Kidney epithelial cell (primary cell): ENCODE measurements at regions not wholly inside any gene's neighbourhood (a gene's known extent, or its start where the extent isn't known, plus 50 kb on each side); places are given as distances from the start of the nearest gene placed in this dataset.

Experiments
- DNase-seq: peaks from one replicate; pipeline ENCODE4 v3.0.0-alpha.2; 2010; ENCODE audit warnings: low read depth
- H3K27me3 ChIP-seq: 2 replicates; pipeline ENCODE4 v1.6.0; 2011; ENCODE audit warnings: low read length; ENCODE audit not compliant: control insufficient read depth, insufficient read depth
- H3K36me3 ChIP-seq: 2 replicates; pipeline ENCODE4 v1.5.1; 2011; ENCODE audit warnings: low read length; ENCODE audit not compliant: control insufficient read depth, insufficient read depth
- H3K4me3 ChIP-seq: 2 replicates; pipeline ENCODE4 v1.5.1; 2011; ENCODE audit warnings: low read depth, mild to moderate bottlenecking, control low read depth, low read length
- TF ChIP-seq, protein P1 (sequence below): IDR thresholded peaks from 2 replicates; pipeline ENCODE4 v1.5.1; 2011; ENCODE audit warnings: mild to moderate bottlenecking, moderate library complexity, low read length, control low read depth, inconsistent platforms; ENCODE audit not compliant: insufficient read depth, poor library complexity, severe bottlenecking

DNA sequence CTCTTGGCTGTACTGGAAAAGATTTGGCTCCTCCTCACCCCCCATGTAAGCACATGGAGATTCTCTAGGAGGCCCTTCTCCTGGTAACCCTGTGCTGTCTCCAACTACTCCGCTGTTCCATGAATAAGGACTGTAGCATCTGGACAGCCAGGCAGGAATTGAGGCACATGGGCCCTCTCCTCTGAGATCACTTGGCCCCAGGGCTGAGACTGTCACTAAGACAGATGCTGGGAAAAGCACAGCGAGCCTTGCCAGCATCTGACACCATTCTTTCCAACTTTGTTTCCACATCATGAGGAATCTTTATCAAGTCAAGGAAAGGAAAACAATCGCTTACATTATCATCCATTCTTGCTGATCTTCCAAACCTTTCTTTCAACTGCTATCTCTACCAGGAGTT lies 222.6 kb upstream of the INTU start:
- Histone ChIP-seq H3K4me3 (no peak overlapping the region), H3K36me3 (no peaks in the 10 kb centered on the region), H3K27me3 (no peaks in the 10 kb centered on the region)
- DNase-seq: no peak
- TF ChIP-seq, protein P1, sequence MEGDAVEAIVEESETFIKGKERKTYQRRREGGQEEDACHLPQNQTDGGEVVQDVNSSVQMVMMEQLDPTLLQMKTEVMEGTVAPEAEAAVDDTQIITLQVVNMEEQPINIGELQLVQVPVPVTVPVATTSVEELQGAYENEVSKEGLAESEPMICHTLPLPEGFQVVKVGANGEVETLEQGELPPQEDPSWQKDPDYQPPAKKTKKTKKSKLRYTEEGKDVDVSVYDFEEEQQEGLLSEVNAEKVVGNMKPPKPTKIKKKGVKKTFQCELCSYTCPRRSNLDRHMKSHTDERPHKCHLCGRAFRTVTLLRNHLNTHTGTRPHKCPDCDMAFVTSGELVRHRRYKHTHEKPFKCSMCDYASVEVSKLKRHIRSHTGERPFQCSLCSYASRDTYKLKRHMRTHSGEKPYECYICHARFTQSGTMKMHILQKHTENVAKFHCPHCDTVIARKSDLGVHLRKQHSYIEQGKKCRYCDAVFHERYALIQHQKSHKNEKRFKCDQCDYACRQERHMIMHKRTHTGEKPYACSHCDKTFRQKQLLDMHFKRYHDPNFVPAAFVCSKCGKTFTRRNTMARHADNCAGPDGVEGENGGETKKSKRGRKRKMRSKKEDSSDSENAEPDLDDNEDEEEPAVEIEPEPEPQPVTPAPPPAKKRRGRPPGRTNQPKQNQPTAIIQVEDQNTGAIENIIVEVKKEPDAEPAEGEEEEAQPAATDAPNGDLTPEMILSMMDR: no peak

DNA sequence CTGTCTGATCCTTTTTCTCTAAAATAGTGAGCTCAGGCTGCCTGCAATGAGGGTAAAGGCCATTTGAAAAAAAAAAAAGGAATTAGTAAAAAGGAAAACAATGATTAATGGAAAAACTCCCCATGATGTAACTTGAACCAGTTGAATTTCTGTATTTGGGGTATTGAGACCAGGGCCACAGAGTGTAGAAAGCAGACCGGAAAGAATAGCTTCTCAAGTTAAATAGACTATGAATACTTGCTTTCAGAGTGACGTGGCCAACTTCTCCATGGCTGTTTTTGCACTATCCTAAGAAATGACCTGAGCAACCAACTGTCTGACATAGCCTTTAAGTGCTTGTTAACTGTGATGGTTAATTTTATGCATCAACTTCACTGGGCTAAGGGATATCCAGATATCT lies 222.1 kb upstream of the INTU start:
- no peak overlapping the region for H3K4me3 ChIP-seq
- no peaks in the 10 kb centered on the region for H3K27me3 ChIP-seq
- TF ChIP-seq, protein P1: no peak
- DNase-seq: no peak
- H3K36me3 ChIP-seq: no peaks in the 10 kb centered on the region

DNA sequence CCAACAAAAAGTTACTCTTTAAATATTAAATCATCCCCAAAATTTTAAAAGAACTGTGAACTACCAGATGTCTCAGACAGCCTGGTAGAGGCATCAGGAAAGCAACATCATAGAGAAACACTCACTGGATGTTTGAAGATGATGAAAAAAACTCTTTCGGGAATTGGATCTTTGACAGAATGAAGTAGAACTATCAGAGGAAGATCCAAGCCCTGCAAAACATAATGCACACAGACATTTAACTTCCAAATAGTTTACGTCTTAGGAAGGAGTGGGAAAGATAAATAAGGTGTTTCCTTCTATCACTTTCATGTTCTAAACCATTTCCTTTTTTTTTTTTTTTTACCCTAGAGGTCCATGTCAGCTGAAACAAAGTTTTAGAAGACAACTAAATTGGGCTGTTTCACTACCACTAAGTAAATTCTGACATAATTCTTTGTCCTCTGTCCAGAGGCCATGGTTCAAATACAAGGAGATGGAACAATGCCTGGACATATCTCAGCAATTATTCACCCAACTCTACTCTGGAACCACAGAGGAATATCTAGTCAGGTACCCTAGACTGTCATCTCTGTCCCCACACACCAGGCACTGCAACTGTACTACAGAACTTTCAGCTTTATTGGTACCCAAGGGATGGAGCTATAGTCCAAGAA lies 217.7 kb upstream of the INTU start:
- DNase-seq: no peak
- Histone ChIP-seq H3K27me3 (no peaks in the 10 kb centered on the region), H3K36me3 (no peaks in the 10 kb centered on the region), H3K4me3 (no peak overlapping the region)
- TF ChIP-seq, protein P1: no peak

DNA sequence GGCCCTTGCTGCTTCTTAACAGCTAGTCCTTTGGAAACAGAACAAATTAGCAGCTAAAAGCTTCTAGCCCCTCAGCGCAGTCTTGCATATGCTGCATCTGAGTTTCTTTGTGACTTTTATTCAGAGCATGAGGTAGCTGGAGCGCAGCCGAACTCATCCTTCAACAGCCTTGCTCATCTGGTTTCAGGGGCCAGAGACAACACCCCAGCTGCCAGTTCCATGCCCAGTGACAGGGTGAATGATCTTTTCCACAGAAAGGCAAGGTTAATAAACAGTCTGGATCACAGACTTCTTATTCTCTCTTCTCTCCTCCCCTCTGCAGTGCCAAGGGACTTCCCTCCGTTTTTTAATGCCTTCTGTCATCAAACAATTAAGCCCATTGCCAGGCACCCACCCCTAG lies 216.6 kb upstream of the INTU start:
- TF ChIP-seq, protein P1: no peak
- H3K27me3 ChIP-seq: no peaks in the 10 kb centered on the region
- no peak overlapping the region for H3K4me3 ChIP-seq
- no peaks in the 10 kb centered on the region for H3K36me3 ChIP-seq
- DNase-seq: no peak

DNA sequence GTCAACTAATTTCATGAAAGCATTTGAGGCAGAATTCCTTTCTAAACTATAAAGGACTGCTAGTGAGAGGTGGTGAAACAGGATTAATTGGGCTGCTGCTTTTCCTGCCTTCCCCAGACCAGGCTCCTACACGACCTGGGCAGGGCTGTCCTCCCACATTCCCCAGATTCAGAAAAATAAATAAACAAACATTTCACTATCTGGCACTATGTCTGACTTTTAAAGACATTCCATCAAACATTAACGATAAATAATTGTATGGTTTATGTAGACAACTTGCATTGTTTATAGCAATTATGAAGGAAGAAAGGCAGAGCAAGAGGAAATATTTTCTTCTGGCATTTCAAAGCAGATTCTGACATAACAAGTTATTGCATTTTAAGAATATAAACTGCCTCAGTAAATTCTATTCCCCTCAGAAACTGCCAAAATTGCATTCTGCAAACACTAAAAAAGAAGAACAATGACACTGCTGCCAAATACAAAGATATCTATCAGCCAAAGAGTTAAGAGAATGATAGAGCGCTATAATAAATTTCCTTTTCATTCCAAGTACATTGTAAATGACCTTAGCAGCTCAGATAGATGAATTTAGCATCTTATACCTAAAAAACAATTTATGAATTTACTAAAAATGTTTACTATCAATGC lies 214.7 kb upstream of the INTU start:
- TF ChIP-seq, protein P1: no peak
- no peak for DNase-seq

DNA sequence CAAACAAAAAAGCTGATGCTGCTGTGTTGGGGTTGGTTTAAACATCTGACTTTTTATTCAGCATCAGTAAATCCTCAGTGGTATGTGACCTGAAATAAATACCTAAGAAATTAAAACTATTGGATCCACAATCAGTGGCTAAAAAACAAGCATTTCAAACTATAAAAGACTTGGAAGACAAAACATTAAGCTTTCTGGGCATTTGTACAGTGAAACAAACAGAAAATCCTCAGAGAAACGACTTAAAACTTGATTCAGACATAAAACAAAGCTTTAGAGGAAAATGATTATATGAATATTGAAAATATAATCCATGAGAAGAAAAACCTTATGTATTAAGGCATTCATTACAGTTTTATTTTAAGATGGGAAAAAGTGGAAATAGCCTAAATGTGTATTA lies 213.3 kb upstream of the INTU start:
- TF ChIP-seq, protein P1: no peak
- no peak overlapping the region for H3K4me3 ChIP-seq
- no peaks in the 10 kb centered on the region for H3K27me3 ChIP-seq
- no peak for DNase-seq
- no peaks in the 10 kb centered on the region for H3K36me3 ChIP-seq

More for the DNA sequence above, 214.7 kb upstream of the INTU start:
- H3K36me3 ChIP-seq: no peaks in the 10 kb centered on the region
- H3K4me3 ChIP-seq: no peak overlapping the region
- H3K27me3 ChIP-seq: no peaks in the 10 kb centered on the region
